WTC11 (cell line): ENCODE measurements at regions not wholly inside any gene's neighbourhood (a gene's known extent, or its start where the extent isn't known, plus 50 kb on each side); places are given as distances from the start of the nearest gene placed in this dataset.

Experiments
- ATAC-seq: fragments of 200-7000 bp; cut with Tn5 transposase; 2 replicates; pipeline ENCODE4 v1.10.0; 2021; ENCODE audit warnings: mild to moderate bottlenecking, moderate library complexity
- CTCF ChIA-PET: fragments of 300-600 bp; sonication (Branson Sonifier 250); formaldehyde crosslinking; loops from one replicate; lab custom pipeline; 2021; ENCODE audit warnings: antibody characterized with exemption; lab: Charles Lee
- POLR2A ChIA-PET: fragments of 350-600 bp; sonication (Branson Sonifier 250); formaldehyde crosslinking; loops from one replicate; lab custom pipeline; 2021; ENCODE audit warnings: antibody characterized with exemption; lab: Charles Lee
- DNase-seq: peaks from one replicate; pipeline ENCODE4 v3.0.0; 2021; ENCODE audit warnings: low spot score
- H3K27ac Mint-ChIP-seq: 2 replicates; pipeline ENCODE4 v1.8.0; 2021; ENCODE audit warnings: mixed read lengths
- H3K27me3 Mint-ChIP-seq: 2 replicates; pipeline ENCODE4 v1.8.0; 2021; ENCODE audit warnings: low read depth, mild to moderate bottlenecking, moderate library complexity, mixed read lengths
- H3K36me3 Mint-ChIP-seq: 2 replicates; pipeline ENCODE4 v1.8.0; 2021; ENCODE audit warnings: mixed read lengths
- H3K4me1 Mint-ChIP-seq: 2 replicates; pipeline ENCODE4 v1.8.0; 2022; ENCODE audit warnings: mixed read lengths
- H3K4me3 Mint-ChIP-seq: 2 replicates; pipeline ENCODE4 v1.8.0; 2021; ENCODE audit warnings: mild to moderate bottlenecking, moderate library complexity, mixed read lengths
- H3K9me3 Mint-ChIP-seq: 2 replicates; pipeline ENCODE4 v1.8.0; 2021; ENCODE audit warnings: mixed read lengths
- ATF1 ChIP-seq: sonication (generic); formaldehyde crosslinking; IDR thresholded peaks from 2 replicates; pipeline ENCODE4 v1.8.1; 2023; ENCODE audit warnings: mild to moderate bottlenecking, moderate library complexity, missing genetic modification reagents
- CDX4 ChIP-seq: fragments of 250-450 bp; sonication (Bioruptor Pico); IDR thresholded peaks from 2 replicates; pipeline ENCODE4 v1.9.0; 2021; ENCODE audit warnings: moderate library complexity, mild to moderate bottlenecking, inconsistent platforms, borderline replicate concordance
- ELF4 ChIP-seq: sonication (generic); formaldehyde crosslinking; IDR thresholded peaks from 2 replicates; pipeline ENCODE4 v1.8.1; 2022; ENCODE audit warnings: low read depth, mild to moderate bottlenecking, moderate library complexity, missing genetic modification reagents
- FOXJ3 ChIP-seq: sonication (generic); formaldehyde crosslinking; IDR thresholded peaks from 2 replicates; pipeline ENCODE4 v1.9.0; 2021; ENCODE audit warnings: missing genetic modification reagents, mild to moderate bottlenecking, borderline replicate concordance
- HMGA2 ChIP-seq: fragments of 250-450 bp; sonication (Bioruptor Pico); IDR thresholded peaks from 2 replicates; pipeline ENCODE4 v1.4.0; 2021; ENCODE audit warnings: mild to moderate bottlenecking, moderate library complexity
- IRF1 ChIP-seq: sonication (generic); formaldehyde crosslinking; IDR thresholded peaks from 2 replicates; pipeline ENCODE4 v1.8.0; 2023; ENCODE audit warnings: missing genetic modification reagents
- NFATC4 ChIP-seq: fragments of 250-450 bp; sonication (Bioruptor Pico); IDR thresholded peaks from 2 replicates; pipeline ENCODE4 v1.9.0; 2021; ENCODE audit warnings: mild to moderate bottlenecking
- NR3C1 ChIP-seq: sonication (generic); formaldehyde crosslinking; conservative IDR thresholded peaks from 2 replicates; pipeline ENCODE4 v1.8.1; 2023; ENCODE audit warnings: low read depth, mild to moderate bottlenecking, missing genetic modification reagents
- PRRX2 ChIP-seq: fragments of 250-450 bp; sonication (Bioruptor Pico); IDR thresholded peaks from 2 replicates; pipeline ENCODE4 v1.8.0; 2021; ENCODE audit warnings: mild to moderate bottlenecking
- SP1 ChIP-seq: sonication (generic); formaldehyde crosslinking; conservative IDR thresholded peaks from 2 replicates; pipeline ENCODE4 v1.8.1; 2022; ENCODE audit warnings: missing genetic modification reagents
- TEAD1 ChIP-seq: sonication (generic); formaldehyde crosslinking; IDR thresholded peaks from 2 replicates; pipeline ENCODE4 v1.8.0; 2022; ENCODE audit warnings: mild to moderate bottlenecking, missing genetic modification reagents
- ZNF219 ChIP-seq: sonication (generic); formaldehyde crosslinking; IDR thresholded peaks from 2 replicates; pipeline ENCODE4 v1.8.0; 2023; ENCODE audit warnings: missing genetic modification reagents, mild to moderate bottlenecking, borderline replicate concordance
- ZNF263 ChIP-seq: sonication (generic); formaldehyde crosslinking; IDR thresholded peaks from 2 replicates; pipeline ENCODE4 v1.8.1; 2022; ENCODE audit warnings: low read depth, mild to moderate bottlenecking, moderate library complexity, missing genetic modification reagents
- ZNF281 ChIP-seq: sonication (generic); formaldehyde crosslinking; IDR thresholded peaks from 2 replicates; pipeline ENCODE4 v1.8.0; 2023; ENCODE audit warnings: mild to moderate bottlenecking, missing genetic modification reagents
- TF ChIP-seq, protein P1 (sequence below): sonication (generic); formaldehyde crosslinking; IDR thresholded peaks from 2 replicates; pipeline ENCODE4 v1.8.1; 2023; ENCODE audit warnings: mild to moderate bottlenecking, missing genetic modification reagents
- TF ChIP-seq, protein P2 (sequence below): sonication (generic); formaldehyde crosslinking; IDR thresholded peaks from 2 replicates; pipeline ENCODE4 v1.8.1; 2023; ENCODE audit warnings: mild to moderate bottlenecking, missing genetic modification reagents, moderate library complexity
- TF ChIP-seq, protein P3 (sequence below): sonication (generic); formaldehyde crosslinking; IDR thresholded peaks from 2 replicates; pipeline ENCODE4 v1.8.0; 2022; ENCODE audit warnings: missing genetic modification reagents
- TF ChIP-seq, protein P4 (sequence below): fragments of 250-450 bp; sonication (Bioruptor Pico); IDR thresholded peaks from 2 replicates; pipeline ENCODE4 v1.9.0; 2021; ENCODE audit warnings: mild to moderate bottlenecking, borderline replicate concordance
- TF ChIP-seq, protein P5 (sequence below): sonication (generic); formaldehyde crosslinking; IDR thresholded peaks from 2 replicates; pipeline ENCODE4 v1.8.1; 2022; ENCODE audit warnings: mild to moderate bottlenecking, moderate library complexity, missing genetic modification reagents

- Mint-ChIP-seq H3K4me3 (no peak overlapping the region), H3K27ac (no peak overlapping the region), H3K36me3 (no peaks in the 10 kb centered on the region), H3K27me3 (no peaks in the 10 kb centered on the region), H3K4me1 (peaks cover 10% of the 10 kb centered on the region), H3K9me3 (no peaks in the 10 kb centered on the region)
- CTCF ChIA-PET: no interaction called here
- DNase-seq (no peak), ATAC-seq (no peak)
- TF ChIP-seq TEAD1 (CRISPR knock-in tag): no peak
- no peak for TF ChIP-seq SP1
- no peak for TF ChIP-seq ATF1 (CRISPR knock-in tag)
- TF ChIP-seq NR3C1: no peak
- no peak for TF ChIP-seq PRRX2 (CRISPR knock-in tag)
- no peak for TF ChIP-seq ELF4 (CRISPR knock-in tag)
- TF ChIP-seq FOXJ3 (CRISPR knock-in tag): no peak
- TF ChIP-seq, protein P1, sequence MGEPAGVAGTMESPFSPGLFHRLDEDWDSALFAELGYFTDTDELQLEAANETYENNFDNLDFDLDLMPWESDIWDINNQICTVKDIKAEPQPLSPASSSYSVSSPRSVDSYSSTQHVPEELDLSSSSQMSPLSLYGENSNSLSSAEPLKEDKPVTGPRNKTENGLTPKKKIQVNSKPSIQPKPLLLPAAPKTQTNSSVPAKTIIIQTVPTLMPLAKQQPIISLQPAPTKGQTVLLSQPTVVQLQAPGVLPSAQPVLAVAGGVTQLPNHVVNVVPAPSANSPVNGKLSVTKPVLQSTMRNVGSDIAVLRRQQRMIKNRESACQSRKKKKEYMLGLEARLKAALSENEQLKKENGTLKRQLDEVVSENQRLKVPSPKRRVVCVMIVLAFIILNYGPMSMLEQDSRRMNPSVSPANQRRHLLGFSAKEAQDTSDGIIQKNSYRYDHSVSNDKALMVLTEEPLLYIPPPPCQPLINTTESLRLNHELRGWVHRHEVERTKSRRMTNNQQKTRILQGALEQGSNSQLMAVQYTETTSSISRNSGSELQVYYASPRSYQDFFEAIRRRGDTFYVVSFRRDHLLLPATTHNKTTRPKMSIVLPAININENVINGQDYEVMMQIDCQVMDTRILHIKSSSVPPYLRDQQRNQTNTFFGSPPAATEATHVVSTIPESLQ (CRISPR knock-in tag): no peak
- TF ChIP-seq HMGA2 (CRISPR knock-in tag): no peak
- no peak for TF ChIP-seq IRF1 (CRISPR knock-in tag)
- TF ChIP-seq, protein P2, sequence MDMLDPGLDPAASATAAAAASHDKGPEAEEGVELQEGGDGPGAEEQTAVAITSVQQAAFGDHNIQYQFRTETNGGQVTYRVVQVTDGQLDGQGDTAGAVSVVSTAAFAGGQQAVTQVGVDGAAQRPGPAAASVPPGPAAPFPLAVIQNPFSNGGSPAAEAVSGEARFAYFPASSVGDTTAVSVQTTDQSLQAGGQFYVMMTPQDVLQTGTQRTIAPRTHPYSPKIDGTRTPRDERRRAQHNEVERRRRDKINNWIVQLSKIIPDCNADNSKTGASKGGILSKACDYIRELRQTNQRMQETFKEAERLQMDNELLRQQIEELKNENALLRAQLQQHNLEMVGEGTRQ (CRISPR knock-in tag): no peak
- TF ChIP-seq ZNF281 (CRISPR knock-in tag): no peak
- no peak for TF ChIP-seq ZNF263 (CRISPR knock-in tag)
- TF ChIP-seq, protein P3, sequence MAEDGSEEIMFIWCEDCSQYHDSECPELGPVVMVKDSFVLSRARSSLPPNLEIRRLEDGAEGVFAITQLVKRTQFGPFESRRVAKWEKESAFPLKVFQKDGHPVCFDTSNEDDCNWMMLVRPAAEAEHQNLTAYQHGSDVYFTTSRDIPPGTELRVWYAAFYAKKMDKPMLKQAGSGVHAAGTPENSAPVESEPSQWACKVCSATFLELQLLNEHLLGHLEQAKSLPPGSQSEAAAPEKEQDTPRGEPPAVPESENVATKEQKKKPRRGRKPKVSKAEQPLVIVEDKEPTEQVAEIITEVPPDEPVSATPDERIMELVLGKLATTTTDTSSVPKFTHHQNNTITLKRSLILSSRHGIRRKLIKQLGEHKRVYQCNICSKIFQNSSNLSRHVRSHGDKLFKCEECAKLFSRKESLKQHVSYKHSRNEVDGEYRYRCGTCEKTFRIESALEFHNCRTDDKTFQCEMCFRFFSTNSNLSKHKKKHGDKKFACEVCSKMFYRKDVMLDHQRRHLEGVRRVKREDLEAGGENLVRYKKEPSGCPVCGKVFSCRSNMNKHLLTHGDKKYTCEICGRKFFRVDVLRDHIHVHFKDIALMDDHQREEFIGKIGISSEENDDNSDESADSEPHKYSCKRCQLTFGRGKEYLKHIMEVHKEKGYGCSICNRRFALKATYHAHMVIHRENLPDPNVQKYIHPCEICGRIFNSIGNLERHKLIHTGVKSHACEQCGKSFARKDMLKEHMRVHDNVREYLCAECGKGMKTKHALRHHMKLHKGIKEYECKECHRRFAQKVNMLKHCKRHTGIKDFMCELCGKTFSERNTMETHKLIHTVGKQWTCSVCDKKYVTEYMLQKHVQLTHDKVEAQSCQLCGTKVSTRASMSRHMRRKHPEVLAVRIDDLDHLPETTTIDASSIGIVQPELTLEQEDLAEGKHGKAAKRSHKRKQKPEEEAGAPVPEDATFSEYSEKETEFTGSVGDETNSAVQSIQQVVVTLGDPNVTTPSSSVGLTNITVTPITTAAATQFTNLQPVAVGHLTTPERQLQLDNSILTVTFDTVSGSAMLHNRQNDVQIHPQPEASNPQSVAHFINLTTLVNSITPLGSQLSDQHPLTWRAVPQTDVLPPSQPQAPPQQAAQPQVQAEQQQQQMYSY (CRISPR knock-in tag): no peak
- no peak for TF ChIP-seq NFATC4 (CRISPR knock-in tag)
- TF ChIP-seq, protein P4, sequence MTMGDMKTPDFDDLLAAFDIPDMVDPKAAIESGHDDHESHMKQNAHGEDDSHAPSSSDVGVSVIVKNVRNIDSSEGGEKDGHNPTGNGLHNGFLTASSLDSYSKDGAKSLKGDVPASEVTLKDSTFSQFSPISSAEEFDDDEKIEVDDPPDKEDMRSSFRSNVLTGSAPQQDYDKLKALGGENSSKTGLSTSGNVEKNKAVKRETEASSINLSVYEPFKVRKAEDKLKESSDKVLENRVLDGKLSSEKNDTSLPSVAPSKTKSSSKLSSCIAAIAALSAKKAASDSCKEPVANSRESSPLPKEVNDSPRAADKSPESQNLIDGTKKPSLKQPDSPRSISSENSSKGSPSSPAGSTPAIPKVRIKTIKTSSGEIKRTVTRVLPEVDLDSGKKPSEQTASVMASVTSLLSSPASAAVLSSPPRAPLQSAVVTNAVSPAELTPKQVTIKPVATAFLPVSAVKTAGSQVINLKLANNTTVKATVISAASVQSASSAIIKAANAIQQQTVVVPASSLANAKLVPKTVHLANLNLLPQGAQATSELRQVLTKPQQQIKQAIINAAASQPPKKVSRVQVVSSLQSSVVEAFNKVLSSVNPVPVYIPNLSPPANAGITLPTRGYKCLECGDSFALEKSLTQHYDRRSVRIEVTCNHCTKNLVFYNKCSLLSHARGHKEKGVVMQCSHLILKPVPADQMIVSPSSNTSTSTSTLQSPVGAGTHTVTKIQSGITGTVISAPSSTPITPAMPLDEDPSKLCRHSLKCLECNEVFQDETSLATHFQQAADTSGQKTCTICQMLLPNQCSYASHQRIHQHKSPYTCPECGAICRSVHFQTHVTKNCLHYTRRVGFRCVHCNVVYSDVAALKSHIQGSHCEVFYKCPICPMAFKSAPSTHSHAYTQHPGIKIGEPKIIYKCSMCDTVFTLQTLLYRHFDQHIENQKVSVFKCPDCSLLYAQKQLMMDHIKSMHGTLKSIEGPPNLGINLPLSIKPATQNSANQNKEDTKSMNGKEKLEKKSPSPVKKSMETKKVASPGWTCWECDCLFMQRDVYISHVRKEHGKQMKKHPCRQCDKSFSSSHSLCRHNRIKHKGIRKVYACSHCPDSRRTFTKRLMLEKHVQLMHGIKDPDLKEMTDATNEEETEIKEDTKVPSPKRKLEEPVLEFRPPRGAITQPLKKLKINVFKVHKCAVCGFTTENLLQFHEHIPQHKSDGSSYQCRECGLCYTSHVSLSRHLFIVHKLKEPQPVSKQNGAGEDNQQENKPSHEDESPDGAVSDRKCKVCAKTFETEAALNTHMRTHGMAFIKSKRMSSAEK (CRISPR knock-in tag): no peak
- TF ChIP-seq CDX4 (CRISPR knock-in tag): no peak
- TF ChIP-seq, protein P5, sequence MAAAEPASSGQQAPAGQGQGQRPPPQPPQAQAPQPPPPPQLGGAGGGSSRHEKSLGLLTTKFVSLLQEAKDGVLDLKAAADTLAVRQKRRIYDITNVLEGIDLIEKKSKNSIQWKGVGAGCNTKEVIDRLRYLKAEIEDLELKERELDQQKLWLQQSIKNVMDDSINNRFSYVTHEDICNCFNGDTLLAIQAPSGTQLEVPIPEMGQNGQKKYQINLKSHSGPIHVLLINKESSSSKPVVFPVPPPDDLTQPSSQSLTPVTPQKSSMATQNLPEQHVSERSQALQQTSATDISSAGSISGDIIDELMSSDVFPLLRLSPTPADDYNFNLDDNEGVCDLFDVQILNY (CRISPR knock-in tag): no peak
- TF ChIP-seq ZNF219 (CRISPR knock-in tag): no peak
- POLR2A ChIA-PET: no interaction called here
Measured at GRCh38 chrX:27039332-27039731, 423.8 kb downstream of the PPP4R3C start.
